B cell (primary cell): ENCODE measurements at regions not wholly inside any gene's neighbourhood (a gene's known extent, or its start where the extent isn't known, plus 50 kb on each side); places are given as distances from the start of the nearest gene placed in this dataset.

Experiments used
- ATAC-seq: fragments of 200-7000 bp; cut with Tn5 transposase; one replicate; pipeline ENCODE4 v1.10.0; 2021; ENCODE audit warnings: low read depth, mild to moderate bottlenecking, moderate number of reproducible peaks, moderate library complexity
- CTCF ChIA-PET: fragments of 350-600 bp; sonication (Branson Sonifier 250); formaldehyde crosslinking; loops from one replicate; lab custom pipeline; 2021; ENCODE audit warnings: antibody characterized with exemption, inconsistent platforms; lab: Charles Lee
- POLR2A ChIA-PET: fragments of 350-600 bp; sonication (Branson Sonifier 250); formaldehyde crosslinking; loops from one replicate; lab custom pipeline; 2021; ENCODE audit warnings: antibody characterized with exemption; lab: Charles Lee
- DNase-seq: peaks from one replicate; pipeline ENCODE4 v3.0.0; 2013
- H2AFZ ChIP-seq: 2 replicates; pipeline ENCODE4 v1.6.1; 2012; ENCODE audit warnings: mild to moderate bottlenecking, low read depth, low read length; ENCODE audit not compliant: insufficient read depth, poor library complexity, severe bottlenecking
- H3K27ac ChIP-seq, 2 donors: 1 replicate in 1 of 2; 2 replicates in 1 of 2; pipeline ENCODE4 v1.5.1; 2012 to 2013; ENCODE audit warnings: low read length in 2 of 2, mild to moderate bottlenecking in 2 of 2, moderate library complexity in 1 of 2
- H3K27me3 ChIP-seq, 4 experiments: fragments of 200-600 bp in 1 of 4; sonication (generic) in 1 of 4; replicated peaks in 1 of 4; 1 replicate in 2 of 4; 2 replicates in 2 of 4; pipeline versions ENCODE4 v1.6.1 to v1.7.0; 2013 to 2016; ENCODE audit warnings: low read length in 3 of 4, mild to moderate bottlenecking in 2 of 4, mixed read lengths in 1 of 4, moderate library complexity in 1 of 4; ENCODE audit not compliant: insufficient read depth in 4 of 4, control insufficient read depth in 3 of 4; ENCODE audit errors: control extremely low read depth in 1 of 4
- H3K36me3 ChIP-seq, 2 experiments: replicated peaks in 1 of 2; 1 replicate in 1 of 2; 2 replicates in 1 of 2; pipeline versions ENCODE4 v1.6.1 to v1.7.1; 2013; ENCODE audit warnings: low read length in 1 of 2; ENCODE audit not compliant: insufficient read depth in 2 of 2, control insufficient read depth in 1 of 2; ENCODE audit errors: control extremely low read depth in 1 of 2, extremely low read depth in 1 of 2
- H3K4me1 ChIP-seq, 2 donors: fragments of 200-600 bp in 1 of 2; sonication (generic) in 1 of 2; 1 replicate in 1 of 2; 2 replicates in 1 of 2; pipeline versions ENCODE4 v1.5.1 to v1.6.1; 2013 to 2017; ENCODE audit warnings: low read length in 2 of 2; ENCODE audit not compliant: control insufficient read depth in 2 of 2, insufficient read depth in 2 of 2
- H3K4me2 ChIP-seq: replicated peaks from 2 replicates; pipeline ENCODE3; 2012; ENCODE audit warnings: mild to moderate bottlenecking, low read depth, low read length; ENCODE audit not compliant: poor library complexity, severe bottlenecking
- H3K4me3 ChIP-seq, 5 experiments: fragments of 200-600 bp in 1 of 5; sonication (generic) in 1 of 5; 1 replicate in 3 of 5; 2 replicates in 2 of 5; pipeline versions ENCODE4 v1.5.1 to v1.7.0; 2011 to 2016; ENCODE audit warnings: low read length in 4 of 5, mild to moderate bottlenecking in 4 of 5, low read depth in 2 of 5, control low read depth in 1 of 5, moderate library complexity in 1 of 5; ENCODE audit not compliant: insufficient read depth in 1 of 5; ENCODE audit errors: control extremely low read depth in 1 of 5, extremely low read depth in 1 of 5
- H3K79me2 ChIP-seq: fragments of 200-600 bp; sonication (generic); one replicate; pipeline ENCODE4 v1.6.0; 2016; ENCODE audit warnings: low read length; ENCODE audit not compliant: control insufficient read depth, insufficient read depth
- H3K9ac ChIP-seq: fragments of 200-600 bp; sonication (generic); 2 replicates; pipeline ENCODE4 v1.6.1; 2017; ENCODE audit warnings: mild to moderate bottlenecking, low read length, moderate library complexity
- H3K9me3 ChIP-seq, 3 donors: one replicate each; pipeline versions ENCODE4 v1.6.1 to v1.7.1; 2013; ENCODE audit warnings: low read length in 2 of 3; ENCODE audit not compliant: control insufficient read depth in 2 of 3, insufficient read depth in 1 of 3; ENCODE audit errors: control extremely low read depth in 1 of 3
- H4K20me1 ChIP-seq: 2 replicates; pipeline ENCODE4 v1.6.0; 2012; ENCODE audit warnings: mild to moderate bottlenecking, low read length; ENCODE audit not compliant: insufficient read depth, control insufficient read depth, poor library complexity, severe bottlenecking
- H3K27ac Mint-ChIP-seq: one replicate; pipeline ENCODE4 v1.8.0; 2021; ENCODE audit warnings: mixed read lengths
- H3K27me3 Mint-ChIP-seq: one replicate; pipeline ENCODE4 v1.8.0; 2021; ENCODE audit warnings: mixed read lengths
- H3K4me1 Mint-ChIP-seq: one replicate; pipeline ENCODE4 v1.8.0; 2021; ENCODE audit warnings: mixed read lengths
- H3K4me3 Mint-ChIP-seq: one replicate; pipeline ENCODE4 v1.8.0; 2021; ENCODE audit warnings: mixed read lengths
- H3K9me3 Mint-ChIP-seq: one replicate; pipeline ENCODE4 v1.8.0; 2022; ENCODE audit warnings: mixed read lengths; ENCODE audit not compliant: insufficient read depth
- EZH2 ChIP-seq: IDR thresholded peaks from 2 replicates; pipeline ENCODE4 v1.6.1; 2012; ENCODE audit warnings: borderline replicate concordance, low read depth, mild to moderate bottlenecking, moderate library complexity, low read length; ENCODE audit not compliant: insufficient read depth, poor library complexity, severe bottlenecking
- WGBS: methylation state at CpG from one replicate; pipeline ENCODE4 v1.1.5; 2013; ENCODE audit warnings: missing lambda C conversion rate; ENCODE audit not compliant: insufficient coverage; 5-methylcytosine and 5-hydroxymethylcytosine counted together
- intact Hi-C: fragments of 100-400 bp; cut with micrococcal nuclease; formaldehyde crosslinking; loops from one replicate; pipeline ENCODE4 v1.10.0; 2022
- TF ChIP-seq, protein P1 (sequence below): fragments of 200-600 bp; IDR thresholded peaks from one replicate; pipeline ENCODE4 v1.8.0; 2022; ENCODE audit warnings: antibody characterized with exemption, mild to moderate bottlenecking

DNA sequence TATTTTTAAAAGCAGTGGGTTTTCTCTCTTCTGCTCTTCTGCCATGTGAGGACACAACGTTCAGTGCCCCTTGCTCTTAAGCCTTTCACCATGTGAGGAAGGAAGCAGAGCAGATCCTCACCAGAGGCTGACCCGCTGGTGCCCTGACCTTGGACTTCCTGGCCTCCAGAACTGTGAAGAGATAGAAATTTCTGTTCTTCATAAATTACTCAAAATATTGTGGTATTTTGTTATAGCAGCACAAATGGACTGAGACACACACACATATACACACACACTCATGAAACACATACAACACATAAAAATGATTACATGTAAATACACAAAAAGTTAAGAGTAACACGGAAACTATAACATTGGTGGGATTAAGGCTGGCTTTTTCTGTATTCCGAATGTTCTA is 244.8 kb upstream of the NOCT start:
- CTCF ChIA-PET, result no interaction called here
- 70% methylated on average over 2 of the region's 4 CpGs for WGBS
- POLR2A ChIA-PET, result no interaction called here

DNA sequence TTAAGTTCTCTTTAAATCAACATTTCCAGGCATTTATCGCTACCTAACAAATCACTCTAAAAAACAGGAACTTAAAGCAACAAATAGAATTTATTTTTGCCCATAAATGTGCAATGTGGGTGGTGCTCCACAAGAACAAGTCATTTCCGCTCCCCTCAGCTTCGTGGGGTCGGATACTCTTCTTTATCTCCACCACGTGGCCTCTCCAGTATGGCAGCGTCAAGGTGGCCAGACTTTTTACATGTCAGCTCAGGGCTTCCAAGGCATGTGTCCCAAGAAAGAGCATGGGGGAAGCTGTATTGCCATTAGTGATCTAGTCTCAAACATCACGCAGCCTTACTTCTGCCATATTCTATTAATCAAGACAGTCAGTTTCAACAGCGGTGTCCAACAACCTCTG is 249.2 kb upstream of the NOCT start:
- ATAC-seq (no peak), DNase-seq (no peak)
- ChIA-PET CTCF (no interaction called here), POLR2A (no interaction called here)
- Histone ChIP-seq H3K4me1 (no peaks in the 10 kb centered on the region), H4K20me1 (no peaks in the 10 kb centered on the region), H3K9me3 (no peaks in the 10 kb centered on the region), H3K36me3 (no peaks in the 10 kb centered on the region), H3K27ac (no peak overlapping the region), H3K9ac (no peak overlapping the region), H3K27me3 (no peaks in the 10 kb centered on the region), H2AFZ (no peak overlapping the region), H3K4me2 (no peak overlapping the region), H3K79me2 (no peaks in the 10 kb centered on the region), H3K4me3 (no peak overlapping the region)
- H3K27ac Mint-ChIP-seq, result no peak overlapping the region
- H3K27me3 Mint-ChIP-seq, result peaks cover 7% of the 10 kb centered on the region
- no peaks in the 10 kb centered on the region for H3K4me1 Mint-ChIP-seq
- 73% methylated on average over 4 of the region's 8 CpGs for WGBS
- peaks cover 4% of the 10 kb centered on the region for H3K9me3 Mint-ChIP-seq
- intact Hi-C loops, result no loop called here
- H3K4me3 Mint-ChIP-seq, result no peak overlapping the region
- no peak for TF ChIP-seq EZH2
- TF ChIP-seq, protein P1, sequence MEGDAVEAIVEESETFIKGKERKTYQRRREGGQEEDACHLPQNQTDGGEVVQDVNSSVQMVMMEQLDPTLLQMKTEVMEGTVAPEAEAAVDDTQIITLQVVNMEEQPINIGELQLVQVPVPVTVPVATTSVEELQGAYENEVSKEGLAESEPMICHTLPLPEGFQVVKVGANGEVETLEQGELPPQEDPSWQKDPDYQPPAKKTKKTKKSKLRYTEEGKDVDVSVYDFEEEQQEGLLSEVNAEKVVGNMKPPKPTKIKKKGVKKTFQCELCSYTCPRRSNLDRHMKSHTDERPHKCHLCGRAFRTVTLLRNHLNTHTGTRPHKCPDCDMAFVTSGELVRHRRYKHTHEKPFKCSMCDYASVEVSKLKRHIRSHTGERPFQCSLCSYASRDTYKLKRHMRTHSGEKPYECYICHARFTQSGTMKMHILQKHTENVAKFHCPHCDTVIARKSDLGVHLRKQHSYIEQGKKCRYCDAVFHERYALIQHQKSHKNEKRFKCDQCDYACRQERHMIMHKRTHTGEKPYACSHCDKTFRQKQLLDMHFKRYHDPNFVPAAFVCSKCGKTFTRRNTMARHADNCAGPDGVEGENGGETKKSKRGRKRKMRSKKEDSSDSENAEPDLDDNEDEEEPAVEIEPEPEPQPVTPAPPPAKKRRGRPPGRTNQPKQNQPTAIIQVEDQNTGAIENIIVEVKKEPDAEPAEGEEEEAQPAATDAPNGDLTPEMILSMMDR, result no peak

More for the DNA sequence above, 244.8 kb upstream of the NOCT start:
- Histone ChIP-seq H3K9me3 (no peaks in the 10 kb centered on the region), H3K4me2 (no peak overlapping the region), H3K9ac (no peak overlapping the region), H4K20me1 (no peaks in the 10 kb centered on the region), H3K79me2 (no peaks in the 10 kb centered on the region), H3K27ac (no peak overlapping the region), H3K36me3 (no peaks in the 10 kb centered on the region), H2AFZ (no peak overlapping the region), H3K27me3 (no peaks in the 10 kb centered on the region), H3K4me3 (no peak overlapping the region), H3K4me1 (no peaks in the 10 kb centered on the region)
- ATAC-seq, result no peak
- Mint-ChIP-seq H3K4me3 (no peak overlapping the region), H3K9me3 (peaks cover 2% of the 10 kb centered on the region), H3K27ac (no peak overlapping the region), H3K27me3 (peaks cover 7% of the 10 kb centered on the region), H3K4me1 (peaks cover under 1% of the 10 kb centered on the region)
- no peak for DNase-seq
- TF ChIP-seq, protein P1, result no peak
- no peak for TF ChIP-seq EZH2
- intact Hi-C loops, result no loop called here
